H1 (cell line): ENCODE measurements at regions not wholly inside any gene's neighbourhood (a gene's known extent, or its start where the extent isn't known, plus 50 kb on each side); places are given as distances from the start of the nearest gene placed in this dataset.

Experiments used
- CHD2 ChIP-seq: IDR thresholded peaks from 2 replicates; pipeline ENCODE4 v1.6.1; 2012; ENCODE audit warnings: low read length, improper control_type of control experiment
- JUN ChIP-seq: IDR thresholded peaks from 2 replicates; pipeline ENCODE4 v1.6.1; 2011; ENCODE audit warnings: low read depth, mild to moderate bottlenecking, improper control_type of control experiment, low read length
- RAD21 ChIP-seq, 2 experiments: IDR thresholded peaks in 1 of 2; conservative IDR thresholded peaks in 1 of 2; 2 replicates each; pipeline ENCODE4 v1.6.1; 2011; ENCODE audit warnings: low read depth in 2 of 2, low read length in 2 of 2, improper control_type of control experiment in 1 of 2, inconsistent platforms in 1 of 2, mild to moderate bottlenecking in 1 of 2, moderate library complexity in 1 of 2
- SP1 ChIP-seq: IDR thresholded peaks from 2 replicates; pipeline ENCODE4 v1.6.1; 2011; ENCODE audit warnings: low read depth, low read length
- TF ChIP-seq, protein P1 (sequence below): fragments of 300-600 bp; sonication (generic); IDR thresholded peaks from 2 replicates; pipeline ENCODE4 v1.7.1; 2012; ENCODE audit warnings: low read length, moderate library complexity, mild to moderate bottlenecking, inconsistent platforms; ENCODE audit not compliant: insufficient replicate concordance

GRCh38 chr14:86858031-86858430, 1135.0 kb downstream of the GALC start (continued):
- TF ChIP-seq, protein P1, sequence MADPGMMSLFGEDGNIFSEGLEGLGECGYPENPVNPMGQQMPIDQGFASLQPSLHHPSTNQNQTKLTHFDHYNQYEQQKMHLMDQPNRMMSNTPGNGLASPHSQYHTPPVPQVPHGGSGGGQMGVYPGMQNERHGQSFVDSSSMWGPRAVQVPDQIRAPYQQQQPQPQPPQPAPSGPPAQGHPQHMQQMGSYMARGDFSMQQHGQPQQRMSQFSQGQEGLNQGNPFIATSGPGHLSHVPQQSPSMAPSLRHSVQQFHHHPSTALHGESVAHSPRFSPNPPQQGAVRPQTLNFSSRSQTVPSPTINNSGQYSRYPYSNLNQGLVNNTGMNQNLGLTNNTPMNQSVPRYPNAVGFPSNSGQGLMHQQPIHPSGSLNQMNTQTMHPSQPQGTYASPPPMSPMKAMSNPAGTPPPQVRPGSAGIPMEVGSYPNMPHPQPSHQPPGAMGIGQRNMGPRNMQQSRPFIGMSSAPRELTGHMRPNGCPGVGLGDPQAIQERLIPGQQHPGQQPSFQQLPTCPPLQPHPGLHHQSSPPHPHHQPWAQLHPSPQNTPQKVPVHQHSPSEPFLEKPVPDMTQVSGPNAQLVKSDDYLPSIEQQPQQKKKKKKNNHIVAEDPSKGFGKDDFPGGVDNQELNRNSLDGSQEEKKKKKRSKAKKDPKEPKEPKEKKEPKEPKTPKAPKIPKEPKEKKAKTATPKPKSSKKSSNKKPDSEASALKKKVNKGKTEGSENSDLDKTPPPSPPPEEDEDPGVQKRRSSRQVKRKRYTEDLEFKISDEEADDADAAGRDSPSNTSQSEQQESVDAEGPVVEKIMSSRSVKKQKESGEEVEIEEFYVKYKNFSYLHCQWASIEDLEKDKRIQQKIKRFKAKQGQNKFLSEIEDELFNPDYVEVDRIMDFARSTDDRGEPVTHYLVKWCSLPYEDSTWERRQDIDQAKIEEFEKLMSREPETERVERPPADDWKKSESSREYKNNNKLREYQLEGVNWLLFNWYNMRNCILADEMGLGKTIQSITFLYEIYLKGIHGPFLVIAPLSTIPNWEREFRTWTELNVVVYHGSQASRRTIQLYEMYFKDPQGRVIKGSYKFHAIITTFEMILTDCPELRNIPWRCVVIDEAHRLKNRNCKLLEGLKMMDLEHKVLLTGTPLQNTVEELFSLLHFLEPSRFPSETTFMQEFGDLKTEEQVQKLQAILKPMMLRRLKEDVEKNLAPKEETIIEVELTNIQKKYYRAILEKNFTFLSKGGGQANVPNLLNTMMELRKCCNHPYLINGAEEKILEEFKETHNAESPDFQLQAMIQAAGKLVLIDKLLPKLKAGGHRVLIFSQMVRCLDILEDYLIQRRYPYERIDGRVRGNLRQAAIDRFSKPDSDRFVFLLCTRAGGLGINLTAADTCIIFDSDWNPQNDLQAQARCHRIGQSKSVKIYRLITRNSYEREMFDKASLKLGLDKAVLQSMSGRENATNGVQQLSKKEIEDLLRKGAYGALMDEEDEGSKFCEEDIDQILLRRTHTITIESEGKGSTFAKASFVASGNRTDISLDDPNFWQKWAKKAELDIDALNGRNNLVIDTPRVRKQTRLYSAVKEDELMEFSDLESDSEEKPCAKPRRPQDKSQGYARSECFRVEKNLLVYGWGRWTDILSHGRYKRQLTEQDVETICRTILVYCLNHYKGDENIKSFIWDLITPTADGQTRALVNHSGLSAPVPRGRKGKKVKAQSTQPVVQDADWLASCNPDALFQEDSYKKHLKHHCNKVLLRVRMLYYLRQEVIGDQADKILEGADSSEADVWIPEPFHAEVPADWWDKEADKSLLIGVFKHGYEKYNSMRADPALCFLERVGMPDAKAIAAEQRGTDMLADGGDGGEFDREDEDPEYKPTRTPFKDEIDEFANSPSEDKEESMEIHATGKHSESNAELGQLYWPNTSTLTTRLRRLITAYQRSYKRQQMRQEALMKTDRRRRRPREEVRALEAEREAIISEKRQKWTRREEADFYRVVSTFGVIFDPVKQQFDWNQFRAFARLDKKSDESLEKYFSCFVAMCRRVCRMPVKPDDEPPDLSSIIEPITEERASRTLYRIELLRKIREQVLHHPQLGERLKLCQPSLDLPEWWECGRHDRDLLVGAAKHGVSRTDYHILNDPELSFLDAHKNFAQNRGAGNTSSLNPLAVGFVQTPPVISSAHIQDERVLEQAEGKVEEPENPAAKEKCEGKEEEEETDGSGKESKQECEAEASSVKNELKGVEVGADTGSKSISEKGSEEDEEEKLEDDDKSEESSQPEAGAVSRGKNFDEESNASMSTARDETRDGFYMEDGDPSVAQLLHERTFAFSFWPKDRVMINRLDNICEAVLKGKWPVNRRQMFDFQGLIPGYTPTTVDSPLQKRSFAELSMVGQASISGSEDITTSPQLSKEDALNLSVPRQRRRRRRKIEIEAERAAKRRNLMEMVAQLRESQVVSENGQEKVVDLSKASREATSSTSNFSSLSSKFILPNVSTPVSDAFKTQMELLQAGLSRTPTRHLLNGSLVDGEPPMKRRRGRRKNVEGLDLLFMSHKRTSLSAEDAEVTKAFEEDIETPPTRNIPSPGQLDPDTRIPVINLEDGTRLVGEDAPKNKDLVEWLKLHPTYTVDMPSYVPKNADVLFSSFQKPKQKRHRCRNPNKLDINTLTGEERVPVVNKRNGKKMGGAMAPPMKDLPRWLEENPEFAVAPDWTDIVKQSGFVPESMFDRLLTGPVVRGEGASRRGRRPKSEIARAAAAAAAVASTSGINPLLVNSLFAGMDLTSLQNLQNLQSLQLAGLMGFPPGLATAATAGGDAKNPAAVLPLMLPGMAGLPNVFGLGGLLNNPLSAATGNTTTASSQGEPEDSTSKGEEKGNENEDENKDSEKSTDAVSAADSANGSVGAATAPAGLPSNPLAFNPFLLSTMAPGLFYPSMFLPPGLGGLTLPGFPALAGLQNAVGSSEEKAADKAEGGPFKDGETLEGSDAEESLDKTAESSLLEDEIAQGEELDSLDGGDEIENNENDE: no peak
- TF ChIP-seq CHD2 (no peak), JUN (no peak), SP1 (no peak), RAD21 (IDR thresholded peaks at IDR 0.05 in 1 of 2, conservative IDR thresholded peaks at IDR 0.05 in 1 of 2; ENCODE audit: low read depth in 2 of 2, low read length in 2 of 2) (no peak)
